H1 (cell line): ENCODE measurements at regions not wholly inside any gene's neighbourhood (a gene's known extent, or its start where the extent isn't known, plus 50 kb on each side); places are given as distances from the start of the nearest gene placed in this dataset.

Experiments used
- CTBP2 ChIP-seq: IDR thresholded peaks from 2 replicates; pipeline ENCODE4 v1.7.0; 2011; ENCODE audit warnings: borderline replicate concordance, mild to moderate bottlenecking, moderate library complexity, mixed read lengths, low read length; ENCODE audit not compliant: insufficient read depth, insufficient read length
- POLR2AphosphoS5 ChIP-seq: IDR thresholded peaks from 2 replicates; pipeline ENCODE4 v1.6.1; 2011; ENCODE audit warnings: low read depth, low read length

DNA sequence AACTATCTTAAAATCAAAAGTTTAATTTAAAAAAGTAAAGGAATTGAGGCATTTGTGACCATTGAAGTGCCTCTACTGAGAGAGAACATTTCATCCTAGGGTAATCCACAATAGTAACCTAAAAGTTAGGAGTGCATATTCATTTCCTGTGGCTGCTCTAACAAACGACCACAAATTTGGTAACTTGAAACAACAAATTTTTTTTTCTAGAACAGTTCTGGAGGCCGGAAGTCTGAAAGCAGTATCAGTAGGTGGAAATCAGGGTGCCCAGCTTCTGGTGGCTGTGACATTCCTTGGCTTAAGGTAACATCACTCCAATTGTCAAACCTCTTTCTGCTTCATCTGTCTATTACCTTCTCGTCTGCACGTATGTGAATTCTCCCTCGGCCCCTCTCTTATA lies 67.1 kb upstream of the SSBP2 start (continued):
- no peak for TF ChIP-seq CTBP2
- no peak for TF ChIP-seq POLR2AphosphoS5
